IPS DF 6.9 (cell line): ENCODE measurements at regions not wholly inside any gene's neighbourhood (a gene's known extent, or its start where the extent isn't known, plus 50 kb on each side); places are given as distances from the start of the nearest gene placed in this dataset.
"Not testable (repeated sequence)": the region's sequence is repeated elsewhere in the genome, so short reads cannot be mapped to it uniquely, and the experiment has no call there.

Source experiments
- DNase-seq: peaks from one replicate; pipeline ENCODE4 v3.0.0-alpha.2; 2013; ENCODE audit warnings: low read depth, low spot score
- H3K27ac ChIP-seq: one replicate; pipeline ENCODE4 v1.5.1; 2013; ENCODE audit warnings: low read length, control low read depth
- H3K27me3 ChIP-seq: 2 replicates; pipeline ENCODE4 v1.6.1; 2013; ENCODE audit warnings: mild to moderate bottlenecking, low read length; ENCODE audit not compliant: control insufficient read depth, insufficient read depth
- H3K36me3 ChIP-seq: 2 replicates; pipeline ENCODE4 v1.6.1; 2013; ENCODE audit warnings: low read length; ENCODE audit not compliant: control insufficient read depth, insufficient read depth
- H3K4me1 ChIP-seq: 2 replicates; pipeline ENCODE4 v1.6.1; 2013; ENCODE audit warnings: low read length; ENCODE audit not compliant: control insufficient read depth, insufficient read depth
- H3K4me3 ChIP-seq: 2 replicates; pipeline ENCODE4 v1.5.1; 2013; ENCODE audit warnings: mild to moderate bottlenecking, low read length
- H3K9me3 ChIP-seq: 2 replicates; pipeline ENCODE4 v1.6.1; 2013; ENCODE audit warnings: low read length, inconsistent platforms; ENCODE audit not compliant: control insufficient read depth, insufficient read depth
- WGBS: extraction: QIAGEN DNeasy Blood & Tissue Kit; methylation state at CpG from one replicate; pipeline ENCODE4 v1.1.7; 2013; ENCODE audit warnings: mixed read lengths, missing lambda C conversion rate; ENCODE audit not compliant: insufficient read length, insufficient coverage; 5-methylcytosine and 5-hydroxymethylcytosine counted together

- Histone ChIP-seq H3K4me3 (no peak overlapping the region), H3K27ac (no peak overlapping the region), H3K36me3 (no peaks in the 10 kb centered on the region), H3K4me1 (no peaks in the 10 kb centered on the region), H3K27me3 (no peaks in the 10 kb centered on the region), H3K9me3 (no peaks in the 10 kb centered on the region)
- DNase-seq = no peak
- no CpG with 5 or more reads among the region's 3 CpGs for WGBS
These were observed 299.8 kb upstream of the CNTN5 start for GRCh38 chr11:98720951-98721350.

GRCh38 chr11:98725471-98725870 is 295.3 kb upstream of the CNTN5 start:
- Histone ChIP-seq H3K27me3 (no peaks in the 10 kb centered on the region), H3K4me3 (no peak overlapping the region), H3K27ac (no peak overlapping the region), H3K4me1 (no peaks in the 10 kb centered on the region), H3K9me3 (no peaks in the 10 kb centered on the region), H3K36me3 (no peaks in the 10 kb centered on the region)
- no peak for DNase-seq
- WGBS = no CpG with 5 or more reads among the region's 5 CpGs

DNA sequence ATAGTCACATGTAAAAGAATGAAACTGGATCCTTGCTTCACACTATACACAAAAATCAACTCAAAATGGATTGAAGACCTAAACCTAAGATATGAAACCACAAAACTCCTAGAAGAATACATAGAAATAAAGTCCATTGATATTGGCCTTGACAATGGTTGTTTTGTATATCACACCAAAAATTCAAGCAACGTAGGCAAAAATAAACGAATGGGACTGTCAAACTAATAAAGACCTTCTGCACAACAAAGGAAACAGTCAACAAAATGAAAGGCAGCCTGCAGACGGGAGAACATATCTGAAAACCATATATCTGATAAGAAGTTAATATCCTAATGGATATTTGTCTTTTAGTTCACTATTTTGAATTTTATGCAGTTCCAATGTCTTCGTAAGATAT is 292.3 kb upstream of the CNTN5 start:
- H3K36me3 ChIP-seq = no peaks in the 10 kb centered on the region
- no peaks in the 10 kb centered on the region for H3K27me3 ChIP-seq
- H3K9me3 ChIP-seq = no peaks in the 10 kb centered on the region
- WGBS = no CpG with 5 or more reads among the region's 4 CpGs
- no peaks in the 10 kb centered on the region for H3K4me1 ChIP-seq
- DNase-seq = no peak
- H3K4me3 ChIP-seq = no peak overlapping the region
- no peak overlapping the region for H3K27ac ChIP-seq

DNA sequence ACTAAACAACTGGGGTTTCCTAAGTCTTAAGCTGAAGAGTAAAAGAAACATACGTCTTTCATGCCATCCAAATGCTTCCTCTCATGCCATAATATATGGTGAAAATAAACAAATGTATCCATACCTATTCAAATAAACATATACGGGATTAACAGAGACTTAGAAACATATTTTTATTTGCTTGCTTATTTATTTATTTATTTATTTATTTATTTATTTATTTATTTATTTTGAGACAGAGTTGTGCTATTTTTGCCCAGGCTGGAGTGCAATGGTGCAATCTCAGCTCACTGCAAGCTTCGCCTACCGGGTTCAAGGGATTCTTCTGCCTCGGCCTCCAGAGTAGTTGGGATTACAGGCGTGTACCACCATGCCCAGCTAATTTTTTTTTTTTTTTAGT is 291.6 kb upstream of the CNTN5 start:
- no peak overlapping the region for H3K4me3 ChIP-seq
- no peak overlapping the region for H3K27ac ChIP-seq
- H3K9me3 ChIP-seq = no peaks in the 10 kb centered on the region
- WGBS = no CpG with 5 or more reads among the region's 6 CpGs
- H3K4me1 ChIP-seq = no peaks in the 10 kb centered on the region
- no peaks in the 10 kb centered on the region for H3K36me3 ChIP-seq
- DNase-seq = no peak
- no peaks in the 10 kb centered on the region for H3K27me3 ChIP-seq

DNA sequence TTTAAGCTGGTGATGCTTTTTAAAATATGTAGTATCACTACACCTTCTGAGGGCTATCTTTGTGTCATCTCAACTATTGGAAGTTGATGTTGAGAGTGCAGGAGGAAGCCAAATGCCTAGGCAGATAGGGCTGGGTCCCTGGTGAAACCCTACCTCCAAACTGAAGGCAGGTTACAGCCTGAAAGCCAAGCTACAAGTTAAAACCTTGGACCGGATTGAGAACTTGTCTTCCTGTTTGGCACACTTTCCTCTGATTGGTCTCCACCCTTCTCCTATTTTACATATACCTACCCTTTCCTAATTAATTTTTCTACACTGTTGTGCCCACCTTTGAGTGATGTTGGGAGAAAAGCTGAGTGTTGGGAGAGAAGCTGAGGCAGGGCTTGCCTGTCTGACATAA is 287.8 kb upstream of the CNTN5 start:
- H3K27me3 ChIP-seq = no peaks in the 10 kb centered on the region
- WGBS = no CpG with 5 or more reads among the region's 1 CpG
- H3K9me3 ChIP-seq = no peaks in the 10 kb centered on the region
- no peak for DNase-seq
- H3K27ac ChIP-seq = no peak overlapping the region
- H3K4me1 ChIP-seq = no peaks in the 10 kb centered on the region
- H3K36me3 ChIP-seq = no peaks in the 10 kb centered on the region
- H3K4me3 ChIP-seq = no peak overlapping the region

DNA sequence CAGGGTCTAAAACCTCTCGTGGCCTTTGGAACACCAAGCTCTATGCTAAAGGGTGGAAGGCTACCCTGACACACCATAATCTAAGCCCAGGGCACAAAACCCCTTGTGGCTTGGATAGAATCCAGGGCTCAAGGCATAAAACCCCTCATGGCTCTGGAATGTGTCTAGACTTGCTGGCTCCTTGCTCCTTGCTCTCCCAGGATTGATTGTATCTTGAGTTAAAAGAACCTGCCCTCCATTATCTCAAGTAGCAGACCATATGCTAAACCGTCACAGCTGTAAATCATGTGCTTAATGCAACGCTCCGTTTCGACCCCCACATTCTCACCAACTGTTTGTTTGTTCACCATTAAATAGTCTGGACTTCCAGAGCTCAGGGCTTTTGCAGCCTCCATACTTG is 287.4 kb upstream of the CNTN5 start:
- H3K27me3 ChIP-seq, H3K4me3 ChIP-seq, H3K4me1 ChIP-seq, DNase-seq, H3K36me3 ChIP-seq, H3K27ac ChIP-seq, H3K9me3 ChIP-seq: not testable (repeated sequence)
- WGBS = no CpG with 5 or more reads among the region's 5 CpGs

DNA sequence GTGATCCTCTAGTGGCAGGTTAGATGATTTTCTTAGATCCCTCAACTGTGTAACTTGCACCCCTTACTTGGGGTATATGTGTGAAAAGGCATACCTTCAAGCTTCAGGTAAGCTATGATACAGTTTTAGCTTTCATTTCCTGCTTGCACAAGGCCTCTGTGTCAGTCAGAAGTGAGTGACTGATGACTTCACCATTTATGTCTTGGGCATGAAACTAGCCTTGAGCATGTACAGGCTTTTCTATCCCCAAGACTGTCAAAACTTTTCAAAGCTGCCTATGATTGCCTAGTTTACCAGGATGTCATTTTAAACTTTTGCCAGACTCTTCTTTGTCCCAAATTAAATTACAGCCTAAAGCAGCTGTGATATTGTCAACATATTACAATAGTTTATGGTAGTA is 286.1 kb upstream of the CNTN5 start:
- H3K36me3 ChIP-seq = no peaks in the 10 kb centered on the region
- DNase-seq = no peak
- H3K4me1 ChIP-seq = no peaks in the 10 kb centered on the region
- no peak overlapping the region for H3K27ac ChIP-seq
- no peaks in the 10 kb centered on the region for H3K27me3 ChIP-seq
- H3K9me3 ChIP-seq = no peaks in the 10 kb centered on the region
- H3K4me3 ChIP-seq = no peak overlapping the region

DNA sequence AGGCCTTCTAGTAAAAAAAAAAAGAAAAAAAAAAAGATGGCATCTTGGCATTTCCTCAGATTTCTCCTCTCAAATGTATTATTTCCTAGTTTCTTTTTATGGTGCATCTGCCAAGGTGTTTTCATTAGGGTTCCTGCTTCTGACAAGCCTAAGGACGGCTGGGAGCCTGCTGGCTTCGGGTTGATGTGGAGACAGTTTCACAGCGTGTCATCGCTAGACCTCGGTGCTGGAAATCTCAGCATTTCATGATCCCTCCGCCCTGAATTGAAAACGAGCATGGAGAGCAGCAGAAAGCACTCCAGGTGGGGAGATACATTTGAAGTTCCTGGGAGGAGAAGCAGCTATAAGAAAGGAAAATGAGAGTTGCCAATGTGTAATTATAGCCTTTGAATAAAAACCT is 283.9 kb upstream of the CNTN5 start:
- H3K36me3 ChIP-seq = no peaks in the 10 kb centered on the region
- no peak overlapping the region for H3K4me3 ChIP-seq
- no peaks in the 10 kb centered on the region for H3K4me1 ChIP-seq
- no peaks in the 10 kb centered on the region for H3K27me3 ChIP-seq
- DNase-seq = no peak
- WGBS = no CpG with 5 or more reads among the region's 7 CpGs
- no peaks in the 10 kb centered on the region for H3K9me3 ChIP-seq
- no peak overlapping the region for H3K27ac ChIP-seq

DNA sequence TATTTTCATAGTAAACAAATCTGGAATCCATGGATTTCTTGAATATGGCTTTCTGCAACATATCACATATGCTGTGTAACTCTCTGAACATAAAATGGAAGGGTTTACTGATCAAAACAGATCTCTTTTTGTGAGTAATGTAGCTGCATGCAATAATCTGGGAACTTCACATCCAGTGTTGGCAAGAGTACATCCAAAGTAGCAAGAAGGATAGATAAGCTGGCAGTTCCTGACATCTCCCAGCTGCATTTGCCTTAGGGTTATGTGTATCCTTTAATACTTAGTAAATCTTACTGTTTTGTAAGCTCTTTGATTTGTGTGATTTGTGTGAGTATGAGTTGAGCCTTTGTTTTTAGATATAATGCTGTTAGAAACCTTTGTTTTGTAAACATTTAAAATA is 280.4 kb upstream of the CNTN5 start:
- H3K4me3 ChIP-seq = no peak overlapping the region
- H3K27me3 ChIP-seq = no peaks in the 10 kb centered on the region
- no peaks in the 10 kb centered on the region for H3K36me3 ChIP-seq
- no peaks in the 10 kb centered on the region for H3K9me3 ChIP-seq
- no peaks in the 10 kb centered on the region for H3K4me1 ChIP-seq
- no peak for DNase-seq
- H3K27ac ChIP-seq = no peak overlapping the region

DNA sequence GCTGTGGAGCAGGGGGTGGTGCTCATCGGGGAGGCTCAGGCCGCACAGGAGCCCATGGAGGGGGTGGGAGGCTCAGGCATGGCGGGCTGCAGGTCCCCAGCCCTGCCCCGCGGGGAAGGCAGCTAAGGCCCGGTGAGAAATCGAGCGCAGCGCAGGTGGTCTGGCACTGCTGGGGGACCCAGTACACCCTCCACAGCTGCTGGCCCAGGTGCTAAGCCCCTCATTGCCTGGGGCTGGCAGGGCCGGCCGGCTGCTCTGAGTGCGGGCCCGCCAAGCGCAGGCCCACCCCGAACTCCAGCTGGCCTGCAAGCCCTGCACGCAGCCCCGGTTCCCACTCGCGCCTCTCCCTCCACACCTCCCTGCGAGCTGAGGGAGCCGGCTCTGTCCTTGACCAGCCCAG is 257.3 kb upstream of the CNTN5 start:
- H3K36me3 ChIP-seq, H3K4me3 ChIP-seq, DNase-seq, H3K27ac ChIP-seq, H3K4me1 ChIP-seq, H3K9me3 ChIP-seq, H3K27me3 ChIP-seq: not testable (repeated sequence)
- WGBS = no CpG with 5 or more reads among the region's 21 CpGs

DNA sequence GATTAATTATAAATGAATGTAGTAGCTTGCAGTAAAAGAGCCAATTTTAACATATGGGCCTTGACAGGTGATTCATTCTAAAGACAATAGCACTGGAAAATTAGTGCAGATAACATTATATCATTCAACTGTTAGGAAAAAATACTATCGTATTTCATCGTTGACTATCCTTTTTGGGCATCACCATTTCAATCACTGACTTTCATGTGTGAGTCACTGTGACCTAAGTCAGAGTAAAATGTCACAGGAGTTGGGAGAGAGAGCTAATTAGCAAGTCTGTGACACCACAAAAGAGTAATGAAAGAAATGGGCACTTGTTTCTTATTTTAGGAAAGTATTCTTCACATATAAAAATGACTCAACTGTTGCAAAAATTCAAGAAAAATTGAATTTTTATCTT is 253.8 kb upstream of the CNTN5 start:
- H3K9me3 ChIP-seq = no peaks in the 10 kb centered on the region; the same call in 1 of the 2 replicates
- no peak overlapping the region for H3K27ac ChIP-seq
- no peak overlapping the region for H3K4me3 ChIP-seq
- no peaks in the 10 kb centered on the region for H3K27me3 ChIP-seq
- H3K4me1 ChIP-seq = no peaks in the 10 kb centered on the region
- no peak for DNase-seq
- WGBS = no CpG with 5 or more reads among the region's 2 CpGs
- H3K36me3 ChIP-seq = no peaks in the 10 kb centered on the region
